Prostate gland (tissue), 2 donors: ENCODE measurements at regions not wholly inside any gene's neighbourhood (a gene's known extent, or its start where the extent isn't known, plus 50 kb on each side); places are given as distances from the start of the nearest gene placed in this dataset.

Experiments
- POLR2A ChIP-seq: fragments of 450-650 bp; IDR thresholded peaks from one replicate; pipeline ENCODE4 v1.6.1; 2016; ENCODE audit warnings: antibody characterized with exemption, mild to moderate bottlenecking
- POLR2AphosphoS5 ChIP-seq: sonication (generic); formaldehyde crosslinking; IDR thresholded peaks from one replicate; pipeline ENCODE4 v1.6.1; 2017; ENCODE audit warnings: antibody characterized with exemption
- TF ChIP-seq, protein P1 (sequence below), 4 experiments: fragments of 200-600 bp in 2 of 4; fragments of 450-650 bp in 2 of 4; sonication (generic) in 2 of 4; IDR thresholded peaks; 1 replicate in 3 of 4; 2 replicates in 1 of 4; pipeline ENCODE4 v1.5.1; 2016 to 2019; ENCODE audit warnings: antibody characterized with exemption in 4 of 4, mild to moderate bottlenecking in 2 of 4, moderate library complexity in 2 of 4

DNA sequence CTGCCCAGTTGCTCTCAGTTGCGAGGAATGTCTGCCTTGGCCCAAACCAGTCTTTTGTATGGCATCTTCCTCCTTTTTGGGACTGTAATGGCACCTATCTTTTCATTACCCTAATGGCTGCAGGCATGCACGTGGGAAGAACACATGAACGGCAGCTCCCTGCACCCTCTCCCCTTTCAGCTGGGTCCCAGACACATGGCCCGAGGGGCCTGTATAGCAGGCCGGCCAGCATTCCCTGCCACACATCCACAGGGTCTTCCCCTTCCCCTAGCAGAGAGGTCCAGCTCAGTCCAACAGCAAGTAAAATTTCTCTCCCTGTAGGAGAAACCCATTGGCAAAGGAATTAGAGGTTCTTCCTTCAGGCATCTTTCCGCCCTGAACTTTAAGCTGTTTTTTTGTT lies 829.1 kb upstream of the AGA start:
- TF ChIP-seq POLR2AphosphoS5, result no peak
- TF ChIP-seq, protein P1, sequence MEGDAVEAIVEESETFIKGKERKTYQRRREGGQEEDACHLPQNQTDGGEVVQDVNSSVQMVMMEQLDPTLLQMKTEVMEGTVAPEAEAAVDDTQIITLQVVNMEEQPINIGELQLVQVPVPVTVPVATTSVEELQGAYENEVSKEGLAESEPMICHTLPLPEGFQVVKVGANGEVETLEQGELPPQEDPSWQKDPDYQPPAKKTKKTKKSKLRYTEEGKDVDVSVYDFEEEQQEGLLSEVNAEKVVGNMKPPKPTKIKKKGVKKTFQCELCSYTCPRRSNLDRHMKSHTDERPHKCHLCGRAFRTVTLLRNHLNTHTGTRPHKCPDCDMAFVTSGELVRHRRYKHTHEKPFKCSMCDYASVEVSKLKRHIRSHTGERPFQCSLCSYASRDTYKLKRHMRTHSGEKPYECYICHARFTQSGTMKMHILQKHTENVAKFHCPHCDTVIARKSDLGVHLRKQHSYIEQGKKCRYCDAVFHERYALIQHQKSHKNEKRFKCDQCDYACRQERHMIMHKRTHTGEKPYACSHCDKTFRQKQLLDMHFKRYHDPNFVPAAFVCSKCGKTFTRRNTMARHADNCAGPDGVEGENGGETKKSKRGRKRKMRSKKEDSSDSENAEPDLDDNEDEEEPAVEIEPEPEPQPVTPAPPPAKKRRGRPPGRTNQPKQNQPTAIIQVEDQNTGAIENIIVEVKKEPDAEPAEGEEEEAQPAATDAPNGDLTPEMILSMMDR (IDR thresholded peaks at IDR 0.05), result no peak
- no peak for TF ChIP-seq POLR2A
